GM20000 (cell line): ENCODE measurements at regions not wholly inside any gene's neighbourhood (a gene's known extent, or its start where the extent isn't known, plus 50 kb on each side); places are given as distances from the start of the nearest gene placed in this dataset.

ENCODE experiments used
- DNase-seq: peaks from one replicate; pipeline ENCODE4 v3.0.0; 2012; ENCODE audit warnings: low spot score
- TF ChIP-seq, protein P1 (sequence below): IDR thresholded peaks from 2 replicates; pipeline ENCODE4 v1.5.1; 2012; ENCODE audit warnings: mild to moderate bottlenecking, control low read depth; ENCODE audit errors: extremely low read depth, missing control alignments

GRCh38 chr4:100130964-100131363 is 59.3 kb downstream of the DDIT4L start:
- TF ChIP-seq, protein P1, sequence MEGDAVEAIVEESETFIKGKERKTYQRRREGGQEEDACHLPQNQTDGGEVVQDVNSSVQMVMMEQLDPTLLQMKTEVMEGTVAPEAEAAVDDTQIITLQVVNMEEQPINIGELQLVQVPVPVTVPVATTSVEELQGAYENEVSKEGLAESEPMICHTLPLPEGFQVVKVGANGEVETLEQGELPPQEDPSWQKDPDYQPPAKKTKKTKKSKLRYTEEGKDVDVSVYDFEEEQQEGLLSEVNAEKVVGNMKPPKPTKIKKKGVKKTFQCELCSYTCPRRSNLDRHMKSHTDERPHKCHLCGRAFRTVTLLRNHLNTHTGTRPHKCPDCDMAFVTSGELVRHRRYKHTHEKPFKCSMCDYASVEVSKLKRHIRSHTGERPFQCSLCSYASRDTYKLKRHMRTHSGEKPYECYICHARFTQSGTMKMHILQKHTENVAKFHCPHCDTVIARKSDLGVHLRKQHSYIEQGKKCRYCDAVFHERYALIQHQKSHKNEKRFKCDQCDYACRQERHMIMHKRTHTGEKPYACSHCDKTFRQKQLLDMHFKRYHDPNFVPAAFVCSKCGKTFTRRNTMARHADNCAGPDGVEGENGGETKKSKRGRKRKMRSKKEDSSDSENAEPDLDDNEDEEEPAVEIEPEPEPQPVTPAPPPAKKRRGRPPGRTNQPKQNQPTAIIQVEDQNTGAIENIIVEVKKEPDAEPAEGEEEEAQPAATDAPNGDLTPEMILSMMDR, result no peak
- DNase-seq, result no peak

- DNase-seq, result no peak
- TF ChIP-seq, protein P1, result no peak
These were observed 59.8 kb downstream of the DDIT4L start for GRCh38 chr4:100130491-100130890.

DNA sequence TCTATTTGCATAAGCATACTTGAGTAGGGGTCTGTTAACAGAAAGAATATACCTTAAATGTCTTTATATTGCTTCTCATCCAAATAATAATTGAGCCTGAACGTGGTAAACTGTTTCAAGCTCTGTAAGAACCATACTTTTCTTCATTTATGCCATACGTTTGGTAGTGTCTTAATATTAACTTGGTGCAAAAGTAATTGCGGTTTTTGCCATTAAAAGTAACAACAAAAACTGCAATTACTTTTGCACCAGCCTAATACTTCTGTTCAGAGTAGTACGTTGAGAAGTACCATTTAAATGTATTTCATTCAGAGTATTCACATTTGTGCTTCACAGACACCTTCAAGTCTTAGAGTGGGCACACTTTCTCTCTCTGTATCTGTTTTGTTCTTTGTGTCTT is 60.5 kb downstream of the DDIT4L start:
- TF ChIP-seq, protein P1, result no peak
- DNase-seq, result no peak

DNA sequence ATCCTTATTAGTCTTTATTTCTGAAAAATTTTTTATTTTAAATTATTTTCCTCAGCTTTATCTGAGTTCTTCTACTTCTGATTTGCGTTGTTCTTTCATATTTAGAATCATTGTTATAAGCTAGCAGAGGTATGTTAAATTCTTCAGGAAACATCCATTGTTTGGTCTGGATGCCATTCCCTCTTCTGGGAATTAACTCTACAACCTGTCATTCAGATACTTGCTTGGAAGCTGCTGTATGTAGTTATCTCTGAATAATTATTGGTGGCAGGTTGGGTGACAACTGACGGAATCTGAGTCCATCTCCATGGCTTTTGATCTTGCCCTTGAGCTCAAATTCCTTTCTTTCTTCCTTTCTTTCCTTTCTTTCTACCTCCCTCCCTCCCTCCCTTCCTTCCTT is 61.9 kb downstream of the DDIT4L start:
- TF ChIP-seq, protein P1, result no peak
- DNase-seq, result no peak

- TF ChIP-seq, protein P1, result no peak
- DNase-seq, result no peak
These were observed 65.6 kb downstream of the DDIT4L start for GRCh38 chr4:100124715-100125114.

DNA sequence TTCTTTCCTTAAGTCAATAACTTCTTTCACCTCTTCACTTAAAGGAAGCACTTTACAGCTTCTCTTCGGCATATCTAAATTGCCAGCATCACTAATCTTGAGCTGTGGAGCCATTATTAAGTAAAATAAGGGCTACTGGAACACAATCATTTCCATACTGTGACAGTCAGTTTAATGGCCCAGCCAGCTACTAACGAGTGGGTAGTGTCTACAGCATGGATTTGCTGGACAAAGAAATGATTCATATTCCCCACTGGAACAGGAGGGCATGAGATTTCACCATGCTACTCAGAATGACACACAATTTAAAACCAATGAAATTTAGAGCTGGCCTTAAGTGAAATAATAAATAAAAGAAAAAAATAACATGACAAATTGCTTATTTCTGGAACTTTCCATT is 72.1 kb downstream of the DDIT4L start:
- TF ChIP-seq, protein P1, result no peak

GRCh38 chr4:100117750-100118149 is 72.5 kb downstream of the DDIT4L start:
- no peak for DNase-seq
- TF ChIP-seq, protein P1, result no peak

More for the DNA sequence above, 72.1 kb downstream of the DDIT4L start:
- no peak for DNase-seq
